OCI-LY3 (cell line): ENCODE measurements at regions not wholly inside any gene's neighbourhood (a gene's known extent, or its start where the extent isn't known, plus 50 kb on each side); places are given as distances from the start of the nearest gene placed in this dataset.
A peak's percentile ranks its signal among the peaks of the same experiment; 100 is the strongest.
"Not testable (repeated sequence)": the region's sequence is repeated elsewhere in the genome, so short reads cannot be mapped to it uniquely, and the experiment has no call there.

Experiments
- H2AFZ ChIP-seq: fragments of 200-600, 300-600 bp; shearing (Covaris generic); 2 replicates; pipeline ENCODE4 v1.6.0; 2014; ENCODE audit warnings: antibody characterized with exemption, low read depth, low read length
- H3K27ac ChIP-seq: fragments of 200-600, 300-600 bp; sonication (generic); 2 replicates; pipeline ENCODE4 v1.5.1; 2014; ENCODE audit warnings: mild to moderate bottlenecking, low read length, moderate library complexity, mixed read lengths
- H3K27me3 ChIP-seq: fragments of 200-600, 300-600 bp; sonication (generic); 2 replicates; pipeline ENCODE4 v1.6.1; 2014; ENCODE audit warnings: low read depth, low read length, mixed read lengths
- H3K36me3 ChIP-seq: fragments of 200-600, 300-600 bp; sonication (generic); replicated peaks from 2 replicates; pipeline ENCODE3; 2014; ENCODE audit warnings: low read depth, low read length, mixed read lengths
- H3K4me1 ChIP-seq: fragments of 300-600, 200-600 bp; sonication (generic); 2 replicates; pipeline ENCODE4 v1.6.1; 2014; ENCODE audit warnings: low read length, mixed read lengths
- H3K4me2 ChIP-seq: fragments of 200-600, 300-600 bp; sonication (generic); 2 replicates; pipeline ENCODE4 v1.6.1; 2014; ENCODE audit warnings: low read length, mixed read lengths
- H3K4me3 ChIP-seq: fragments of 300-600, 200-600 bp; sonication (generic); 2 replicates; pipeline ENCODE4 v1.5.1; 2014; ENCODE audit warnings: antibody characterized with exemption, mild to moderate bottlenecking, low read length, moderate library complexity
- H3K79me2 ChIP-seq: fragments of 300-600, 200-600 bp; shearing (Covaris generic); 2 replicates; pipeline ENCODE4 v1.6.1; 2014; ENCODE audit warnings: mild to moderate bottlenecking, low read length, mixed read lengths
- H3K9ac ChIP-seq: fragments of 300-600, 200-600 bp; shearing (Covaris generic); 2 replicates; pipeline ENCODE4 v1.6.0; 2014; ENCODE audit warnings: mild to moderate bottlenecking, low read length, moderate library complexity
- H3K9me3 ChIP-seq: fragments of 200-600, 300-600 bp; shearing (Covaris generic); 2 replicates; pipeline ENCODE4 v1.6.1; 2014; ENCODE audit warnings: low read length, mixed read lengths; ENCODE audit not compliant: insufficient read depth
- H4K20me1 ChIP-seq: fragments of 200-600, 300-600 bp; sonication (generic); 2 replicates; pipeline ENCODE4 v1.6.1; 2016; ENCODE audit warnings: low read length, mixed read lengths; ENCODE audit not compliant: insufficient read depth

DNA sequence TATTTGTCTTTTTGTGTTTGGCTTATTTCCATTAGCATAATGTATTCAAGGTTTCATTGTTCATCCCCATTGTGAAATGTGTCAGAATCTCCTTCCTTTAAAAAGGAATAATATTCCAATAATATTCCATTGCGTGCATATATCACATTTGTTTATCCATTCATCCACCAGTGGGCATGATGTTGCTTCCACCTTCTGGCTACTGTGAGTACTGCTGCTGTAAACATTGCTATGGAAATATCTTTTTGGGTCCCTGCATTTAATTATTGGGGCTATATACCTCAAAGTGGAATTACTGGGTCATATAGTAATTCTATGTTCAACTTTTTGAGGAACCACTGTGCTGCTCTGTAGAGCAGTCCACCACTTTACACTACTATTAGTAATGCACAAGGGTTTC lies 123.1 kb downstream of the POTEG start:
- H3K4me2 ChIP-seq, H3K27ac ChIP-seq, H3K9ac ChIP-seq, H3K79me2 ChIP-seq, H3K4me3 ChIP-seq, H3K4me1 ChIP-seq, H4K20me1 ChIP-seq, H2AFZ ChIP-seq, H3K36me3 ChIP-seq, H3K9me3 ChIP-seq, H3K27me3 ChIP-seq: not testable (repeated sequence)

- H3K9ac ChIP-seq, H3K4me2 ChIP-seq, H3K4me1 ChIP-seq, H3K36me3 ChIP-seq, H3K4me3 ChIP-seq, H4K20me1 ChIP-seq, H3K9me3 ChIP-seq, H3K27ac ChIP-seq, H3K79me2 ChIP-seq, H3K27me3 ChIP-seq, H2AFZ ChIP-seq: not testable (repeated sequence)
These were observed 103.5 kb downstream of the POTEG start for GRCh38 chr14:19330678-19331077.

GRCh38 chr14:19337232-19338059 lies 96.7 kb downstream of the POTEG start:
- H3K4me3 ChIP-seq = peak overlapping the region; percentile 53
- H3K36me3 ChIP-seq, H3K4me2 ChIP-seq, H3K27ac ChIP-seq, H3K79me2 ChIP-seq, H4K20me1 ChIP-seq, H2AFZ ChIP-seq, H3K9me3 ChIP-seq, H3K27me3 ChIP-seq, H3K4me1 ChIP-seq: not testable (repeated sequence)
- peak overlapping the region; percentile 35; the same call in 1 of the 2 replicates for H3K9ac ChIP-seq

DNA sequence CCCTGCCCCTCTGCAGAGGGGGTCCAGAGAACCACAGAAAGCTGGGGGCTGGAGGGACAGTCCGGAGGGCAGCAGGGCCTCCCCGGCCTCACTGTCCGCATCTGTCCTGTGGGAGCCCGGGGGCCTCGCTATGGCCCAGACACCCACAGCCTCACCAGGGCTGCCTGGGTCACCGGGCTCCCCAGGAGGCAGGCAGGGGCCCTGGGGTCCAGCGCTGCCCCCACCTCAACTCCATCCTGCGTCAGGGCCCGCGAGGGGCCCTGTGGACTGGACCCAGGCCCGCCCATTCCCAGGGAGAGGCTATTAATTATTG lies 96.1 kb downstream of the POTEG start:
- H3K4me1 ChIP-seq, H3K9me3 ChIP-seq, H3K79me2 ChIP-seq, H3K27ac ChIP-seq, H3K36me3 ChIP-seq, H4K20me1 ChIP-seq, H2AFZ ChIP-seq, H3K27me3 ChIP-seq, H3K4me2 ChIP-seq: not testable (repeated sequence)
- Histone ChIP-seq H3K9ac (peak overlapping the region; percentile 35; the same call in 1 of the 2 replicates), H3K4me3 (peak overlapping the region; percentile 53)

DNA sequence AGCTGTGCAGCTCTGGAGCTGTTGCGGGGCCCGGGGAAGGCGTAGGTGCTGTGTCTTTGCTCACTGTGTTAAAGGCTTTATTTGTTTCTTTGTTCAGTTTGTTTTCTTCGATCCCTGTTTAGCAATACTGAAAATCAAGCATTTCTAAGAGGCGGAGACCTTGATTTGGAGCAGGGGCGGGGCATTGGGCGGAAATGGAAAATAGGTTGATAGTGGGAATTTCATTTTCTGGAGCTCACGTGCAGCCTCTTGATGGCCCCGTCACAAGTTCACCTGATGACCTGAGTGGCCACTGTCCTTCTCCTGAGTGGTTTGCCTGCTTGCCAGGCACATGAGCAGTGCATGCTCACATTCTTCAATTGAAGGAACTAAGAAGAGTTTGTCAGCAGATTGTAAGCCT lies 93.2 kb downstream of the POTEG start:
- H2AFZ ChIP-seq, H3K79me2 ChIP-seq, H3K27ac ChIP-seq, H3K27me3 ChIP-seq, H3K36me3 ChIP-seq, H3K9me3 ChIP-seq, H3K4me2 ChIP-seq, H3K9ac ChIP-seq, H3K4me1 ChIP-seq, H4K20me1 ChIP-seq, H3K4me3 ChIP-seq: not testable (repeated sequence)

DNA sequence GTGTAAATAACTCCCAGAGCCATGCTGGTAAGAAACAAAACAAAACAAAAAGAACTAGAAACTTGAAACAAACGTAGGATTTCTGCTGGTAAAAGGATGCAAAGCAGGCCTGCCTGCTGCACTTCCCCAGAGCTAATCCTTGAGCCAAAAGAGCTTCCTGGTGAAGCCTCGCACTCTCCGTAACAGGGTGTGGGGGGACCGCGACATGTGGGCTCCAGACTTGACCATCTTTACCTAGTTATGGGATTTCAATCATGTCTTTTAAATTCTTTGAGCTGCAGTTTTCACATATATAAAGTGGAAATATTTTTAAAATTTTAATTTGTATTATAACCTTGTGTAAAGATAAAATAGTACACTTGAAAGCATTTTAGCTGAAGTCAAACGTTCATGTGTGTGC lies 92.5 kb downstream of the POTEG start:
- H3K4me1 ChIP-seq, H3K9ac ChIP-seq, H3K79me2 ChIP-seq, H2AFZ ChIP-seq, H3K27me3 ChIP-seq, H3K9me3 ChIP-seq, H4K20me1 ChIP-seq, H3K27ac ChIP-seq, H3K36me3 ChIP-seq, H3K4me2 ChIP-seq, H3K4me3 ChIP-seq: not testable (repeated sequence)

DNA sequence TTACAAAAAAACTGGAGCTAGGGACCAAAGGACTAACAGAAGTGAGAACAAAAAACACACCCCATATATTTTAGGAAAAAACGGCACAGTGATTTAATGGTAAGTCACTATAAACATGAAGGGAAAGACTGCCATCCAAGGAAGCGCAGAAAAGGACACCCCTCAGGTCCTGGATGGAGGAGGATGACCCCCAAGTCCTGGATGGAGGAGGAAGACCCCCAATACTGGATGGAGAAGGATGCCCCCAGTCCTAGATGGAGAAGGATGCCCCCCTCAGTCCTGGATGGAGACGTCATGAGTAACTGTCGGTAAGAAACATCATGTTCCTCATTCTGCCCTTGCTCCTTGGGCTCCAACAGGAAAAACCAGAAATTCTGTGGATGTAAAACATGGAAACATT lies 89.9 kb downstream of the POTEG start:
- H3K36me3 ChIP-seq, H2AFZ ChIP-seq, H4K20me1 ChIP-seq, H3K9me3 ChIP-seq, H3K9ac ChIP-seq, H3K79me2 ChIP-seq, H3K27me3 ChIP-seq, H3K4me1 ChIP-seq, H3K27ac ChIP-seq: not testable (repeated sequence)
- Histone ChIP-seq H3K4me3 (peak overlapping the region; percentile 39), H3K4me2 (peak overlapping the region; percentile 44)

- not testable (repeated sequence) for H3K36me3 ChIP-seq, H3K9ac ChIP-seq, H3K9me3 ChIP-seq, H3K27me3 ChIP-seq, H2AFZ ChIP-seq, H4K20me1 ChIP-seq, H3K27ac ChIP-seq, H3K79me2 ChIP-seq, H3K4me1 ChIP-seq
- H3K4me2 ChIP-seq = peak overlapping the region; percentile 44
- peak overlapping the region; percentile 39 for H3K4me3 ChIP-seq
These were observed 89.5 kb downstream of the POTEG start for GRCh38 chr14:19344689-19345088.

DNA sequence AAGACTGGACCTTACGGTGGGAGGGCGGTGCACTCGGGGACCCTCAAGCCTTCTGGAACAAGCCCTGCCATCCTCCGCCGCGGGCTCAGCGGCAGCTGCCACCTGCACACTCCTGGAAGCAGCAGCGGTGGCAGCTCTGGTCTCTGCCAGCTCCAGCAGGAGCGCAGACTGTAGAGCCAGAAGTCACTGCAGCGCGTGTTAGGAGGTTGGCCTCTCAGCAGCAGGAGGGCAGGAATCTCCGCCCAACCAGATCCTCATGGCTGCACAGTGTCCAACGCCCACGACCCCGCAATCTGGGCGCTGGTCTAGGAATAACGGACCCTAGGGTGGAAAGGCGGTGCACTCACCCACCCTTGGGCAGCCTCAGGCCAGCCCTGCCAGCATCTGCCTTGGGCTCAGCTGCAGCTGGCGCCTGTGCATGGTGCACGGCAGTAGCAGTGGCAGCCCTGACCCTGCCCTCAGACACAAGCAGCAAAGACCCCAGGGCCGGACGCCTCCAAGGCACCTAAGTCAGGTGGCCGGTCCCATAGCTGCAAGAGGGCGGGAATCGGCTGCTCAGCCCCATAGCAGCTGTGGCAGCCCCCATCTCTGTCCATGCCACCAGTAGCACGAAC lies 88.7 kb downstream of the POTEG start:
- not testable (repeated sequence) for H3K4me2 ChIP-seq, H3K36me3 ChIP-seq, H3K79me2 ChIP-seq, H3K9ac ChIP-seq, H3K27me3 ChIP-seq, H3K4me3 ChIP-seq, H4K20me1 ChIP-seq, H2AFZ ChIP-seq, H3K4me1 ChIP-seq, H3K9me3 ChIP-seq, H3K27ac ChIP-seq

- H3K27ac ChIP-seq, H4K20me1 ChIP-seq, H3K27me3 ChIP-seq, H3K9me3 ChIP-seq, H3K79me2 ChIP-seq, H3K36me3 ChIP-seq, H3K4me1 ChIP-seq, H2AFZ ChIP-seq: not testable (repeated sequence)
- H3K9ac ChIP-seq = peak overlapping the region; percentile 47; the same call in 1 of the 2 replicates
- peak overlapping the region; percentile 72 for H3K4me2 ChIP-seq
- peak overlapping the region; percentile 74 for H3K4me3 ChIP-seq
These were observed 88.1 kb downstream of the POTEG start for GRCh38 chr14:19346074-19346480.
